NCI-H1930 (cell line): ENCODE measurements at regions not wholly inside any gene's neighbourhood (a gene's known extent, or its start where the extent isn't known, plus 50 kb on each side); places are given as distances from the start of the nearest gene placed in this dataset.
A peak's percentile ranks its signal among the peaks of the same experiment; 100 is the strongest.
"Not testable (repeated sequence)": the region's sequence is repeated elsewhere in the genome, so short reads cannot be mapped to it uniquely, and the experiment has no call there.

ENCODE experiments used
- DNase-seq, 2 experiments: peaks; one replicate each; lab custom pipeline; 2025; lab: John Stamatoyannopoulos, UW

GRCh38 chr12:127158385-127159061 is 1108.4 kb upstream of the TMEM132C start:
- no peak for DNase-seq

DNA sequence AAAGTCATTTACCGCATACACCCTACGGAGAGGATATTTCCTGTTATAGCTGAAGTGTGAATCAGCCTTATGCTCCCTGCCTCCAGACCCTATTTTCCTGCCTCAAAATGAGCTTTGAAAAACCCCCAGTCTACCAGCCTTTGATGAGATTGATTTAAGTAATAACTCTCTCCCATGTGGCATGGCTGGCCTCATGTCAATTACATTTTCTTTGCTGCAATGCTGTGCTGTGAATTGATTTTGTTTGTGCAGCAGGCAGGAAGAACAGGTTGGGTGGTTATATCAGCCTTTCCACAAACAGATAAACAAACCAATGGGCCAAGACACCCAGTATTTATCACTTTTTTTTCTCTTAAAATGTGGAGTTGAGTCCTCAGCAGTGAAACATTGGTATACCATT is 1105.5 kb upstream of the TMEM132C start:
- DNase-seq, result peak; percentile 9 to 32

DNA sequence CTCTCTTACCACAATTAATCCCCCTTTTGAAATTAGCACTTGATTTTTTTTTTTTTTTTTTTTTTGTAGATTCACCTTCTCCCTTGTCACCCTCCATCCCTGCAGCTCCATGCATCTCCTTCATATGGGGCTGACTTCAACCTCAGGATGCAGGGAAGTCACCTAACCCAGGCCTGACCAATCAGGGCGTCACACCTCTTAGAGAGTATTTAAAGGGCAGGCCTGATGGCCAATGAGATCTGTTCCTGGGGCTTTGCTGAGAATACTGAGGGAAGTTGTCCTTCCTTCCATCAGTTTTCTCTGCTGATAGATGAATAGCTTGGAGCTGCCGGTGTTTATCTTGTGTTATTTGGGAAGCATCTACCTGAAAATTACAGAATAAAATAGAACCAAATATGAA is 1104.7 kb upstream of the TMEM132C start:
- peak in 1 of 2 experiments; percentile 2 for DNase-seq

DNA sequence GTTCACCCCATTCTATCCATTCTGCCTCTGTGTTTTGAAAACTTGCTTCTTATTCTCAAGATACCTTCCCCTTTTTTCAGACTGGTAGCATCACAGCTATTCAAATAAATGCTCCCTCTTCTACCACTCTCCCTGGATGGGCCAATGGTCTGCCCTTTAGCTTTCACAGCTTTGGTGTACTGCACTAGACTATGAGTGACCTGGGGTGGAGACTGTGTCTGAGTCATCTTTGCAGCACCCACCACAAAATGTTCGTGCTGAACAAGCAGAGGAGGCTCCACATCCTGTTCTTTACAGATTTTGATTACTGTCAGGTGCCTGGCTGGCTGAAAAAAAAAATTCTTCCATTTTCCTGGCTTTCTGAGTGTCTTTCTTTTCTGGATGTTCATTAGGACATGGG is 1104.1 kb upstream of the TMEM132C start:
- DNase-seq, result no peak

- DNase-seq, result peak; percentile 63 to 82
These were observed 1101.2 kb upstream of the TMEM132C start for GRCh38 chr12:127165567-127166392.

DNA sequence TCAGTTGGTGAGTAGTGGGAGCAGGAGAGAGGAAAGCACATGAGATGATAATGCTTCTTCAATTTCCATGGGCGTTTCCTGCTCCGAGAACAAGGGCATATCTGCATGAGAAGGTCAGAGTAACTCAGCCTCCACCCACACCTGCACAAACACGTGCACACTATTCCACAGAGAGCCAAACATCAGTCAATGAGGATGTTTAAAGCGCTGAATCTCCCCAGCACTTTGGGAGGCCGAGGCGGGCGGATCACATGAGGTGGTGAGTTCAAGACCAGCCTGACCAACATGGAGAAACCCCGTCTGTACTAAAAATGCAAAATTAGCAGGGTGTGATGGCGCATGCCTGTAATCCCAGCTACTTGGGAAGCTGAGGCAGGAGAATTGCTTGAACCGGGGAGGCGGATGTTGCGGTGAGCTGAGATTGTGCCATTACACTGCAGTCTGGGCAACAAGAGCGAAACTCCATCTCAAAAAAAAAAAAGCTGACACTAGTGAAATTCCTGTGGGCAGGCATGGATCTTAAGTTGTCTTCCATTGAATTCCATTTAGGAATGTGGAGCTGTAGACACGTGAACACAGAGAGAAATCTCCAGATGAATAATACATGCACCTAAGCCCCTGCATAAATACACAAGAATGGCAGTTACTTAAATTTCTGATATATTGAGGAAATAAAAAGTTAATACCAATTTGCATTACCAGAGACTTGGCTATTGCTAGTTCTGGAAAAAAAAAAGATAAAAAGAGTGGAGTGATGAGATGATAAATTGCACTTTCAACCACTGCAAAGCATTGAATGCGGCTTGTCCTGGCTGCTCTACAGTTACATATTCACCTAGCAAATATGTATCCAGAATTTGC is 1097.4 kb upstream of the TMEM132C start:
- DNase-seq, result no peak

DNA sequence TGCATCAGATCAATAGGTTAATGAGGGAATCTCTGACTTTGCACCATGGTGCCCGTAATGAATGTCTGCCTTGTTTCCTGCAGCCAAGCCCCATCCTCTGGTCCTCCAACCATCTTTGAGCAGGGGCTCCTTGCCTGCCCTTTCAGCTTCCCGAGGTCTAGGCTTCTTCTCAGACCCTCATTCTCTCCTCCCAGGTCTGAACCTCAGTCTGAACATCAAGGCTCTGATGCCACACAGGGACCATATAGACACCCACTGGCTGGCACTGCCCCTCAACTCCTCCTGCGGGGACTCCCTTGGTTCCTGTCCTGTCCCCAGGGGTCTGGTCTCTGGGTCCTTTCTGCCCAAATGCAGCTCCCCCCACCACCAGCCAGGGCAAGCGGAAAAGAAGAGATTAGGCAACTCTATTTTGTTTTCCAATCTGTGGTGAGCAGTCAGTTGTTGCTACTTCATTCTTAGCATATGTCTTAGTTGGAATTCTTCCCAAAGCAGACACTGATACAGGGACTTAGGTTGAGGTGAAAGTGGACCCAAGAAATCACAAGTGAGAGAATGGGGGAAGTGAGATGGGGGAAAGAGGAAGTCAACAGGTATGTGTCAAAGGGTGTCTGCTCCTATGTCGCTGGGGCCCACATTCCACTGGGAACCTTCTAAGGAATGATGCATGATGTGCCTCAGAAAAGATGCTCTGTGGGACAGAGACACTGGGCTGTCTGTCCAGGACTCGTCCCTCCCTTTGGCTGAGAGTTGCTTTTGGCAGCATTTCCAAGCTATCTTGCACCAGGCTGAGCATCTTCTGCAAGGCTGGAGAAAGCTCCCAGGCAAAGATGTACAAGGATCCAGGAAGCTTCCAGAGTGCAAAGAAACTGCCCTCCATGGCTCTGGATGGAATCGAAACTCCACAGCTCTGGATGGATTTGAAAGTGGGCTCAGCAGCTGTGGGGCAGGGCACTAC is 1096.5 kb upstream of the TMEM132C start:
- DNase-seq, result no peak

DNA sequence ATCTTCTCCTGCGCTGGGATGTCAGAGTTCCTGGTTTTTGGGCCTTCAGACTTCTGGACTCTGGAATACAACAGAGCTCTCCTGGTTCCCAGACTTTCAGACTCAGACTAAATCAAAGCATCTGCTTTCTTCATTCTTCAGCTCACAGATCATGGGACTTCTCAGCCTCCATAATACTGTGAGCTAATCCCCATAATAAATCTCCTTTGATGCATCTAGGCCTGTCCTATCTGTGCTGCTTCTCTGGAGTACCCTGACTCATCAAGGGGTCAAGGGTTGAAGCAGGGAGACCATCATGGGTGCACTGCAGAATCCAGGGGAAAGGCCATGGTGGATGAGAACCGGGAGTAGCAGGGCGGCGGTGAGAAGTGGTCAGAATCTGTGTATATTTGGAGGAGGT is 1094.1 kb upstream of the TMEM132C start:
- DNase-seq, result no peak

DNA sequence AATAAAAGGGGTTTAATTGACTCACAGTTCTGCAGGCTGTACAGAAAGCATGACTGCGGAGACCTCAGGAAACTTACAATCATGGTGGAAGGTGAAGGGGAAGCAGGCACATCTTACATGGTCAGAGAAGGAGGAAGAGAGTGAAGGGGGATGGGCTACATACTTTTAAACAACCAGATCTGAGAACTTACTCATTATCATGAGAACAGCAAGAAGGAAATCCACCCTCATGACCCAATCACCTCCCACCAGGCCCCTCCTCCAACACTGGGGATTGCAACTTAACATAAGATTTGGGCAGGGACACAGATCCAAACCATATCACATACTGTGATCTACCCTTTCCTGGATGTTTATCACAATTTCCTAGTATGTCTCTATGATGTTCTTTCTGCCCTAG is 1093.0 kb upstream of the TMEM132C start:
- DNase-seq, result not testable (repeated sequence)

DNA sequence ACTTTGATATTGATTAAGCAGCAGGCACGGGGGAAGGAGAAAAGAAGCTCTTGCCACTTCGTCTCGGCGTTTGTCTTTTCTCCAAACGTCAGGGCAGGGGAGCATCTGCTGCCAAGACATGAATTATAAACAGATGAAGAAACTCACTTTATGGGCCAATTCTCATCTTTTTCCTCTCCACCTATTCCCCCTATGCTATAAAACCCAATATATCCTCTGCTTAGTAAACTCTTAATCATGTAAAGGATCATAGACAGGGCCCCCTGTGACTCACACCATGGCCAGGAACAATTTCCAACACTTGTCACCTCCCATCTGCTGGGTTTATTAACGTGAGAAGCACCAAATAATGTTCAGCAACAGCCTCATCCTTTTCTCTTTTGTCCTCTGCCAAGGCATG is 1092.1 kb upstream of the TMEM132C start:
- DNase-seq, result no peak

GRCh38 chr12:127175361-127175760 is 1091.6 kb upstream of the TMEM132C start:
- no peak for DNase-seq

GRCh38 chr12:127176804-127177203 is 1090.2 kb upstream of the TMEM132C start:
- no peak for DNase-seq

GRCh38 chr12:127178052-127178451 is 1088.9 kb upstream of the TMEM132C start:
- DNase-seq, result no peak

DNA sequence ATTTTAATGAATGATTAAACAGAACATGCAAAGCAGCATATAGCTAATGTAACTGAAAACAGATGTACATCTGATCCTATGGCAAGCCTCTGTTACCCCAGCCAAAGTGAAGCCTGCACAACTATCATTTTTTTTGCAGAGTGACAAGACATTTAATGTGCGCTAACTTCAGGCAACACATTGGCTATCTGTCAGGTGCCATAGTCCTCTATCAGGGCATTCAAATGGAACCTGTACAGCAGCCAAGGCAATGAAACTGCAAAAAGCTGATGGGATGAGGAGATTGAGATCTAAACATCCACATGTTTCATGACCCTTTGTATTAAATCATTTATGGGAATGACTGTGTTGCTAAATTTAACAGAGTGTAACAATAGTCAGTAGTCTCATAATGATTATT is 1088.5 kb upstream of the TMEM132C start:
- no peak for DNase-seq

DNA sequence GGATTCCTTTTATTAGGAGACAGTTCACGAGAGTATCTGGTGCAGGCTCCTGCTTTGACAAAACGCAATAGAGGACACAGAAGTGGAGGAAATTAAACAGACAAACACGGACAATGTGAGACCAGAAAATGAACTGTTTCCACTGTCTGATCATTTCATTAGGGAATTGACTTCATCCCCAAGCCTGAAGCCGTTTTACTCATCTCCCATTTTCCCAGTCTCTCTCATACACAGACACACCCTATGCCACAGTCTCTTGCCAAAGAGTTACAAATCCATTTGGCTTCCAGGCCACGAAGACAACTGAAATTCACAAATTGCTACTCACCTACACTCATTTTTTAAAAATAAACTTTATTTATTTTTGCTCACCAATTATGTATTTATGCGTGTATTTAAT is 1087.8 kb upstream of the TMEM132C start:
- no peak for DNase-seq

- DNase-seq, result no peak
These were observed 1085.0 kb upstream of the TMEM132C start for GRCh38 chr12:127182018-127182417.

DNA sequence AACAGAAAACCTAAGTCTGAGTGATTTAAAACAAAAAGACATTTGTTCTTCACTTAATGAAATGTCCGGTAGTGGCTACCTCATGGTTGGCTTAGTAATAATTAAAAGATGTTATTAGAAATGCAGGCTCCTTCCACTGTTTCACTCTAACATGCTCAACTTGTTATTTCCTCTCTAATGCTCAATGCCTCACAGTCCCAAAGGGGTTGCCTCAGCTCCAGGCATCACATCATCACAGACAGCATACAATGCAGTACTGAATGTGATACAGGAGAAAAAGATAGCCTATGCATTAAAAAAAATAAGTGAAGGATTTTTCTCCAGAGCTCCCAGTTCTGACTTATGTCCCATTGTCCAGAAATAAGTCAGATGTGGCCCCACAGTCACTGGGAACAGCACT is 1077.0 kb upstream of the TMEM132C start:
- no peak for DNase-seq

GRCh38 chr12:127191129-127191528 is 1075.8 kb upstream of the TMEM132C start:
- DNase-seq, result no peak

- no peak for DNase-seq
These were observed 1074.6 kb upstream of the TMEM132C start for GRCh38 chr12:127192391-127192790.

GRCh38 chr12:127193341-127193740 is 1073.6 kb upstream of the TMEM132C start:
- DNase-seq, result no peak

DNA sequence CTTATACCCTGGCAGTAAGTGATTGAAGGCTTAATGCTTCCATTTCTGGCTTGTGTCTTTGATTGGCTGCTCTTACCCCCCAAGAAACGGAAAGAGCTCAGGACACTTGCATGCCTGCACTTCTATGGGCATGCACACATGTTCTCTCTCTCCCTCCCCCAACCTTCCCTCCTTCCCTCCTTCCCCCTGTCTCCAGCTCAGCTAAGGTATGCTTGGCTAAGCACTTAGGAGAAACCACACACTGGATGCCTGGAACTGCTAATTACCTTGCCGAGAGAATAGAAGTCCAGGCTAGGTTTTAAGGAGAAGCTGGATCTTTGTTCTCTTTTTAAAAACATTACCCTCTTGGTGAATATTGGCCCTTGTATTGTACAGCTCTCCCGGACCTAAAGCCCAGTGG is 1072.8 kb upstream of the TMEM132C start:
- no peak for DNase-seq
